ENCODE measurements at regions not wholly inside any gene's neighbourhood (a gene's known extent, or its start where the extent isn't known, plus 50 kb on each side); places are given as distances from the start of the nearest gene placed in this dataset.

GRCh38 chr2:138441916-138442315 is 59.7 kb upstream of the SPOPL start:
- TF ChIP-seq, protein P1, sequence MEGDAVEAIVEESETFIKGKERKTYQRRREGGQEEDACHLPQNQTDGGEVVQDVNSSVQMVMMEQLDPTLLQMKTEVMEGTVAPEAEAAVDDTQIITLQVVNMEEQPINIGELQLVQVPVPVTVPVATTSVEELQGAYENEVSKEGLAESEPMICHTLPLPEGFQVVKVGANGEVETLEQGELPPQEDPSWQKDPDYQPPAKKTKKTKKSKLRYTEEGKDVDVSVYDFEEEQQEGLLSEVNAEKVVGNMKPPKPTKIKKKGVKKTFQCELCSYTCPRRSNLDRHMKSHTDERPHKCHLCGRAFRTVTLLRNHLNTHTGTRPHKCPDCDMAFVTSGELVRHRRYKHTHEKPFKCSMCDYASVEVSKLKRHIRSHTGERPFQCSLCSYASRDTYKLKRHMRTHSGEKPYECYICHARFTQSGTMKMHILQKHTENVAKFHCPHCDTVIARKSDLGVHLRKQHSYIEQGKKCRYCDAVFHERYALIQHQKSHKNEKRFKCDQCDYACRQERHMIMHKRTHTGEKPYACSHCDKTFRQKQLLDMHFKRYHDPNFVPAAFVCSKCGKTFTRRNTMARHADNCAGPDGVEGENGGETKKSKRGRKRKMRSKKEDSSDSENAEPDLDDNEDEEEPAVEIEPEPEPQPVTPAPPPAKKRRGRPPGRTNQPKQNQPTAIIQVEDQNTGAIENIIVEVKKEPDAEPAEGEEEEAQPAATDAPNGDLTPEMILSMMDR (IDR thresholded peaks at IDR 0.05; ENCODE audit: insufficient read depth, low read depth, low read length) = no peak
- no peak for TF ChIP-seq EZH2 (IDR thresholded peaks at IDR 0.05; ENCODE audit: insufficient read depth, low read length)
